KMS-11 (cell line): ENCODE measurements at regions not wholly inside any gene's neighbourhood (a gene's known extent, or its start where the extent isn't known, plus 50 kb on each side); places are given as distances from the start of the nearest gene placed in this dataset.

Experiments used
- H2AFZ ChIP-seq: fragments of 200-600 bp; sonication (generic); 2 replicates; pipeline ENCODE4 v1.6.1; 2016; ENCODE audit warnings: antibody characterized with exemption, mixed run types, low read depth
- H3K27ac ChIP-seq: fragments of 200-600 bp; sonication (generic); 2 replicates; pipeline ENCODE4 v1.6.1; 2016; ENCODE audit warnings: mild to moderate bottlenecking, mixed run types
- H3K27me3 ChIP-seq: fragments of 200-600 bp; sonication (generic); 2 replicates; pipeline ENCODE4 v1.6.1; 2017; ENCODE audit warnings: mild to moderate bottlenecking, low read depth, mixed run types, moderate library complexity; ENCODE audit not compliant: insufficient read depth
- H3K36me3 ChIP-seq: fragments of 200-600 bp; sonication (generic); 2 replicates; pipeline ENCODE4 v1.6.1; 2017; ENCODE audit warnings: mild to moderate bottlenecking, mixed run types; ENCODE audit not compliant: insufficient read depth
- H3K4me1 ChIP-seq: fragments of 200-600 bp; sonication (generic); 2 replicates; pipeline ENCODE4 v1.6.1; 2016; ENCODE audit warnings: mild to moderate bottlenecking, low read depth, mixed run types; ENCODE audit not compliant: poor library complexity, severe bottlenecking
- H3K4me2 ChIP-seq: fragments of 200-600 bp; sonication (generic); 2 replicates; pipeline ENCODE4 v1.7.0; 2016; ENCODE audit warnings: mild to moderate bottlenecking, mixed run types
- H3K4me3 ChIP-seq: fragments of 200-600 bp; sonication (generic); IDR thresholded peaks from 2 replicates; pipeline ENCODE4 v1.6.1; 2017; ENCODE audit warnings: low read depth, low read length, mixed read lengths; ENCODE audit not compliant: insufficient read depth
- H3K79me2 ChIP-seq: fragments of 200-600 bp; sonication (generic); 2 replicates; pipeline ENCODE4 v1.6.1; 2016; ENCODE audit warnings: low read depth, mixed run types; ENCODE audit not compliant: insufficient read depth
- H3K9ac ChIP-seq: fragments of 200-600 bp; sonication (generic); 2 replicates; pipeline ENCODE4 v1.6.1; 2016; ENCODE audit warnings: mild to moderate bottlenecking, mixed run types
- H4K20me1 ChIP-seq: fragments of 200-600 bp; sonication (generic); 2 replicates; pipeline ENCODE4 v1.6.1; 2016; ENCODE audit warnings: mild to moderate bottlenecking, mixed run types; ENCODE audit not compliant: insufficient read depth
- CTCF ChIP-seq: fragments of 200-600 bp; sonication (generic); conservative IDR thresholded peaks from 2 replicates; pipeline ENCODE4 v1.6.1; 2017; ENCODE audit warnings: low read depth, mild to moderate bottlenecking, antibody characterized with exemption, low read length, moderate library complexity, mixed read lengths

- Histone ChIP-seq H3K9ac (no peak overlapping the region), H3K27me3 (no peaks in the 10 kb centered on the region), H3K4me3 (no peak overlapping the region), H3K36me3 (no peaks in the 10 kb centered on the region), H3K79me2 (no peaks in the 10 kb centered on the region), H3K4me2 (no peak overlapping the region), H3K4me1 (no peaks in the 10 kb centered on the region), H4K20me1 (no peaks in the 10 kb centered on the region), H2AFZ (no peak overlapping the region), H3K27ac (no peak overlapping the region)
- no peak for TF ChIP-seq CTCF
Observed at GRCh38 chr3:144096016-144096415, 124.4 kb downstream of the DIPK2A start.

GRCh38 chr3:144097163-144097562 is 125.5 kb downstream of the DIPK2A start:
- Histone ChIP-seq H3K79me2 (no peaks in the 10 kb centered on the region), H4K20me1 (no peaks in the 10 kb centered on the region), H3K4me2 (no peak overlapping the region), H2AFZ (no peak overlapping the region), H3K9ac (no peak overlapping the region), H3K36me3 (no peaks in the 10 kb centered on the region), H3K4me1 (no peaks in the 10 kb centered on the region), H3K4me3 (no peak overlapping the region), H3K27ac (no peak overlapping the region), H3K27me3 (no peaks in the 10 kb centered on the region)
- no peak for TF ChIP-seq CTCF

- no peak overlapping the region for H3K9ac ChIP-seq
- H3K4me2 ChIP-seq, result no peak overlapping the region
- H3K4me3 ChIP-seq, result no peak overlapping the region
- no peaks in the 10 kb centered on the region for H3K36me3 ChIP-seq
- H3K27ac ChIP-seq, result no peak overlapping the region
- TF ChIP-seq CTCF, result no peak
- no peaks in the 10 kb centered on the region for H4K20me1 ChIP-seq
- no peak overlapping the region for H2AFZ ChIP-seq
- no peaks in the 10 kb centered on the region for H3K27me3 ChIP-seq
- H3K4me1 ChIP-seq, result peaks cover 6% of the 10 kb centered on the region
- no peaks in the 10 kb centered on the region for H3K79me2 ChIP-seq
Observed at GRCh38 chr3:144098691-144099090, 127.1 kb downstream of the DIPK2A start.

GRCh38 chr3:144102421-144102820 is 130.8 kb downstream of the DIPK2A start:
- no peak overlapping the region for H3K4me2 ChIP-seq
- H3K4me3 ChIP-seq, result no peak overlapping the region
- no peaks in the 10 kb centered on the region for H3K36me3 ChIP-seq
- H3K27me3 ChIP-seq, result no peaks in the 10 kb centered on the region
- no peak for TF ChIP-seq CTCF
- H4K20me1 ChIP-seq, result no peaks in the 10 kb centered on the region
- no peak overlapping the region for H3K27ac ChIP-seq
- no peak overlapping the region for H3K9ac ChIP-seq
- no peak overlapping the region for H2AFZ ChIP-seq
- peaks cover 6% of the 10 kb centered on the region for H3K4me1 ChIP-seq
- no peaks in the 10 kb centered on the region for H3K79me2 ChIP-seq
